Mesothelial cell of epicardium (in vitro differentiated cells): ENCODE measurements at regions not wholly inside any gene's neighbourhood (a gene's known extent, or its start where the extent isn't known, plus 50 kb on each side); places are given as distances from the start of the nearest gene placed in this dataset.

Experiments
- DNase-seq, 2 experiments: peaks; one replicate each; pipeline ENCODE4 v3.0.0; 2021; ENCODE audit warnings: low spot score in 2 of 2; ENCODE audit not compliant: unreplicated experiment in 2 of 2
- H3K27ac Mint-ChIP-seq: 2 replicates; pipeline ENCODE4 v1.8.0; 2021; ENCODE audit warnings: mixed read lengths
- H3K27me3 Mint-ChIP-seq: 2 replicates; pipeline ENCODE4 v1.8.0; 2021; ENCODE audit warnings: low read depth, mixed read lengths
- H3K36me3 Mint-ChIP-seq: 2 replicates; pipeline ENCODE4 v1.8.0; 2021; ENCODE audit warnings: mixed read lengths
- H3K4me1 Mint-ChIP-seq: 2 replicates; pipeline ENCODE4 v1.8.0; 2021; ENCODE audit warnings: mixed read lengths
- H3K4me3 Mint-ChIP-seq: 2 replicates; pipeline ENCODE4 v1.8.0; 2021; ENCODE audit warnings: mild to moderate bottlenecking, moderate library complexity, mixed read lengths
- H3K9me3 Mint-ChIP-seq: 2 replicates; pipeline ENCODE4 v1.8.0; 2021; ENCODE audit warnings: mixed read lengths
- TF ChIP-seq, protein P1 (sequence below): fragments of 200-600 bp; sonication (generic); IDR thresholded peaks from one replicate; pipeline ENCODE4 v1.5.0; 2021; ENCODE audit warnings: antibody characterized with exemption; ENCODE audit not compliant: unreplicated experiment

DNA sequence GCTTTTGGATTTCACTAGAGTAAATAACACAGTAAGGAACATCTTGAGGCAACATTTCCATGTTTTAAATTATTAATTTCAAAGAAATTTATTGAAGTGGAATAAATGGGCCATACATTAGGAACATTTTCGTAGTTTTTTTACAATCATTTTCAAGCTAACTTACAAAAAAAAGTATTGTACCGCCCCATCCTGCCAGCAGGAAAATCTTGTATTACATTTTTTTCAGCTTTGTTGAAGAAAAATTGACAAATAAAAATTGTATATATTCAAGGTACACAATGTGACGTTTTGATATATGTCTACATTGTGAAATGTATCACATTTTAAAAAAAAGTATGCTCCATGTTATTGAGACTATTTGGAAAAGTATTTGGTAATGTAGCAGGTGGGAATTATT is 1001.9 kb upstream of the NR2F2 start:
- Mint-ChIP-seq H3K27ac (no peak overlapping the region), H3K4me3 (no peak overlapping the region), H3K36me3 (no peaks in the 10 kb centered on the region)

DNA sequence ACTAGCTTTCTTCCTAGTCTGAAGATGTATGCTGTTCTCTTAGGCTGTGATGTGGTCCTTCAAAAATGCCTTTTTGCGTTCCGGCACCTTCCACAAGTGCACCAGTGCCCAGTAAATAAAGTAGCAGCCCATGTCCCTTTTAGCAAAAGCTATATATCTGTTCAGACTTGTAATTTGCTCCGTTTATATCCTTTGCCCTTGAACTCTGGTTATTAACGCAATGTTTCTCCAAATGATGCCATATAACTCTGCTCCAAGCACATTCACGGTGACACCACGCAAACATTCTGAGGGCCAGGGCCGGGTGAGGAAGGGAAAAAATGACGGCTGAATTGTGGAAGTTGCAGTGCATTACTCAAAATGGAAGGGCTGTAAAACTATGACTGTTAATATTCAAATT is 1001.1 kb upstream of the NR2F2 start:
- peaks cover 2% of the 10 kb centered on the region for H3K9me3 Mint-ChIP-seq
- H3K27ac Mint-ChIP-seq: no peak overlapping the region
- peaks cover 17% of the 10 kb centered on the region for H3K4me1 Mint-ChIP-seq
- H3K27me3 Mint-ChIP-seq: peaks cover 11% of the 10 kb centered on the region
- TF ChIP-seq, protein P1, sequence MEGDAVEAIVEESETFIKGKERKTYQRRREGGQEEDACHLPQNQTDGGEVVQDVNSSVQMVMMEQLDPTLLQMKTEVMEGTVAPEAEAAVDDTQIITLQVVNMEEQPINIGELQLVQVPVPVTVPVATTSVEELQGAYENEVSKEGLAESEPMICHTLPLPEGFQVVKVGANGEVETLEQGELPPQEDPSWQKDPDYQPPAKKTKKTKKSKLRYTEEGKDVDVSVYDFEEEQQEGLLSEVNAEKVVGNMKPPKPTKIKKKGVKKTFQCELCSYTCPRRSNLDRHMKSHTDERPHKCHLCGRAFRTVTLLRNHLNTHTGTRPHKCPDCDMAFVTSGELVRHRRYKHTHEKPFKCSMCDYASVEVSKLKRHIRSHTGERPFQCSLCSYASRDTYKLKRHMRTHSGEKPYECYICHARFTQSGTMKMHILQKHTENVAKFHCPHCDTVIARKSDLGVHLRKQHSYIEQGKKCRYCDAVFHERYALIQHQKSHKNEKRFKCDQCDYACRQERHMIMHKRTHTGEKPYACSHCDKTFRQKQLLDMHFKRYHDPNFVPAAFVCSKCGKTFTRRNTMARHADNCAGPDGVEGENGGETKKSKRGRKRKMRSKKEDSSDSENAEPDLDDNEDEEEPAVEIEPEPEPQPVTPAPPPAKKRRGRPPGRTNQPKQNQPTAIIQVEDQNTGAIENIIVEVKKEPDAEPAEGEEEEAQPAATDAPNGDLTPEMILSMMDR: no peak
- H3K4me3 Mint-ChIP-seq: no peak overlapping the region
- DNase-seq: no peak
- H3K36me3 Mint-ChIP-seq: no peaks in the 10 kb centered on the region

More for the DNA sequence above, 1001.9 kb upstream of the NR2F2 start:
- Mint-ChIP-seq H3K4me1 (peaks cover 17% of the 10 kb centered on the region), H3K9me3 (no peaks in the 10 kb centered on the region), H3K27me3 (peaks cover 11% of the 10 kb centered on the region)
- no peak for DNase-seq
- TF ChIP-seq, protein P1: no peak

DNA sequence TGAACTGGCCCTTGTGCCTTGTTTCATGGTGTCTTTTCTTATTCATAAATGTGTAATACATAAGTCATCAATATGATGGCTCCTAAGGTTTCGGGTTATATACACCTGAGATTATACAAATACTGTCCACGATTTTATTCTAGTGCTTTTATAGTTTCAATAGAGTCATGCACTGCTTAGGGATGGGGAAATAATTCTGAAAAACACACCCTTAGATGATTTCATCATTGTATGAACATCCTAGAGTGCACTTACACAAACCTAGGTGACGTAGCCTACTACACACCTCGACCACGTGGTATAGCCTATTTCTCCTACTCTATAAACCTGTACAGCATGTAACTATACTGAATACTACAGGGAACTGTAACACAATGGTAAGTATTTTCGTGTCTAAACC is 988.8 kb upstream of the NR2F2 start:
- TF ChIP-seq, protein P1: no peak
- H3K36me3 Mint-ChIP-seq: no peaks in the 10 kb centered on the region
- H3K27me3 Mint-ChIP-seq: no peaks in the 10 kb centered on the region
- H3K4me1 Mint-ChIP-seq: no peaks in the 10 kb centered on the region
- H3K9me3 Mint-ChIP-seq: no peaks in the 10 kb centered on the region
- H3K27ac Mint-ChIP-seq: no peak overlapping the region
- DNase-seq: no peak
- H3K4me3 Mint-ChIP-seq: no peak overlapping the region

DNA sequence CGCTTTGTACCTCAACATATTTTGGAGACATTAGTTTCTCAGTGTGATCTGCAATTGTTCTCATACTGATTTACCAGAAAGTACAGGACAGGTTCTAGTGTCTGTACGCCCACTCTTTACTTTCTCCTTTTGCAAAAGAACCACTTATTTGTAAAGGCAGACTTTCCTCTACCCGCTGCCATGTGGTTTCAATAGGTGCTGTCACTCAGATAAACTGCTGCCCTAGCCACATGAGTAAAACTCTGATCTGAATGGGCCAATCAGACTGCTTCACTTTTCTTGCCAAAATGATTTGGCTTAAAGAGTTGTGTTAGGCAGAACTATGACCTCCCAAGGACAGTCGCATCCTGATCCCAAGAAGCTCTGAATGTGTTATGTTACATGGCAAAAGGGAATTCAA is 984.6 kb upstream of the NR2F2 start:
- H3K36me3 Mint-ChIP-seq: no peaks in the 10 kb centered on the region
- no peak for DNase-seq
- TF ChIP-seq, protein P1: no peak
- no peaks in the 10 kb centered on the region for H3K27me3 Mint-ChIP-seq
- no peaks in the 10 kb centered on the region for H3K4me1 Mint-ChIP-seq
- no peak overlapping the region for H3K4me3 Mint-ChIP-seq
- H3K27ac Mint-ChIP-seq: no peak overlapping the region
- H3K9me3 Mint-ChIP-seq: no peaks in the 10 kb centered on the region

DNA sequence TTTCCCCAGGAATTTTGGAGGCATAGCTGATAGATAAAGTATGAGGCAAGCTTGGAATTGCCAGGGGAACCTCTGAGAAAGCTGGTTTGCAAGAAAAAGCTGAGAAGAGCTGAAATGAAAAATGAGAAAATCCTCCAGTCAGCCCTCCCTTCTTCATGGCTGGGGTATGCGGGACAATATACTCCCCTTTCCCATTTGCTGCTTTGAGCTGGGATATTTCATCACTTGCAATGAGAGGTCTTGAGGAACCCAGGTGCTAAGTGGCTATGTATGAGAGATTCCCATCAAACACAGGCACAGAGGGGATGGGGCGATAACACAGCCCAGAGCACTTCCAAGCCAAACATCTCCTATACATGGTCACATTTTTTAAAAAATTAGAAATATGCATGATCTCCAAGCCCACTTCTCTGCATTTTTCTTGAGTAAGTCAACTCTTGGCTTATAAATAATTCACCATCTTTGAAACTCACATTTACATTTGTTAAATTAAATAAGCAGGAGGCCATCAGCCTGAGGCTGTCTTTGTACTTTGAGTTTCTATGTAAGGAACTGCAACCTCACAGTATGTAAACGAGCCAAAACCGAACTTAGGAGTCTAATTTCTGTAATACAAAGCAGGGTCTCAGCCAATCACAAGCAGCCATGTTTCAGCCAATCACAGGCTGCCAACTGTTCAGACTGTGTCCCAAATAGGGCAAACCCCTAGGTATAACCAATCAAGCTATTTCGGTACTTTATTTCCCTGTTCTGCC is 983.6 kb upstream of the NR2F2 start:
- TF ChIP-seq, protein P1: no peak

More for the DNA sequence above, 983.6 kb upstream of the NR2F2 start:
- no peaks in the 10 kb centered on the region for H3K4me1 Mint-ChIP-seq
- H3K36me3 Mint-ChIP-seq: no peaks in the 10 kb centered on the region
- DNase-seq: no peak
- no peaks in the 10 kb centered on the region for H3K9me3 Mint-ChIP-seq
- H3K27me3 Mint-ChIP-seq: no peaks in the 10 kb centered on the region
- H3K4me3 Mint-ChIP-seq: no peak overlapping the region
- no peak overlapping the region for H3K27ac Mint-ChIP-seq
